Caco-2 (cell line): ENCODE measurements at regions not wholly inside any gene's neighbourhood (a gene's known extent, or its start where the extent isn't known, plus 50 kb on each side); places are given as distances from the start of the nearest gene placed in this dataset.
A peak's percentile ranks its signal among the peaks of the same experiment; 100 is the strongest.

ENCODE experiments used
- BruUV-seq: library from RNA; stranded (reverse); fragments of 400-500 nt; replicated peaks from 2 replicates; lab custom pipeline; 2021; lab: Mats Ljungman, UMichigan
- CTCF ChIA-PET: fragments of 300-600 bp; sonication (Branson Sonifier 250); formaldehyde crosslinking; loops from one replicate; lab custom pipeline; 2022; ENCODE audit warnings: antibody characterized with exemption; lab: Charles Lee
- POLR2A ChIA-PET: fragments of 300-600 bp; sonication (Branson Sonifier 250); formaldehyde crosslinking; loops from one replicate; lab custom pipeline; 2022; ENCODE audit warnings: antibody characterized with exemption; lab: Charles Lee
- DNase-seq, 2 experiments: peaks; one replicate each; pipeline versions ENCODE4 v3.0.0 to v3.0.0-alpha.2; 2020 to 2022
- H3K27me3 ChIP-seq: replicated peaks from 2 replicates; pipeline ENCODE4 v1.6.0; 2011; ENCODE audit warnings: low read length; ENCODE audit not compliant: control insufficient read depth, insufficient read depth
- H3K36me3 ChIP-seq: 2 replicates; pipeline ENCODE4 v1.5.1; 2011; ENCODE audit warnings: low read length; ENCODE audit not compliant: control insufficient read depth, insufficient read depth
- H3K4me1 ChIP-seq: fragments of 250-450 bp; sonication (Bioruptor Pico); 2 replicates; pipeline ENCODE4 v1.5.1; 2020; ENCODE audit warnings: mild to moderate bottlenecking
- H3K4me3 ChIP-seq: 2 replicates; pipeline ENCODE4 v1.5.1; 2011; ENCODE audit warnings: low read depth, mild to moderate bottlenecking, control low read depth, low read length
- H3K9me3 ChIP-seq: fragments of 250-450 bp; sonication (Bioruptor Pico); 2 replicates; pipeline ENCODE4 v1.5.1; 2020; ENCODE audit warnings: mild to moderate bottlenecking, moderate library complexity
- H3K27ac Mint-ChIP-seq: one replicate; pipeline ENCODE4 v1.8.0; 2022; ENCODE audit warnings: mixed read lengths; ENCODE audit not compliant: unreplicated experiment
- H3K27me3 Mint-ChIP-seq: one replicate; pipeline ENCODE4 v1.8.0; 2022; ENCODE audit warnings: mixed read lengths; ENCODE audit not compliant: insufficient read depth, unreplicated experiment
- H3K36me3 Mint-ChIP-seq: one replicate; pipeline ENCODE4 v1.8.0; 2022; ENCODE audit warnings: mild to moderate bottlenecking, mixed read lengths; ENCODE audit not compliant: insufficient read depth, unreplicated experiment
- H3K4me1 Mint-ChIP-seq: one replicate; pipeline ENCODE4 v1.8.0; 2022; ENCODE audit warnings: low read depth, mixed read lengths; ENCODE audit not compliant: unreplicated experiment
- H3K4me3 Mint-ChIP-seq: one replicate; pipeline ENCODE4 v1.8.0; 2022; ENCODE audit warnings: mild to moderate bottlenecking, moderate library complexity, mixed read lengths; ENCODE audit not compliant: unreplicated experiment
- H3K9me3 Mint-ChIP-seq: one replicate; pipeline ENCODE4 v1.8.0; 2022; ENCODE audit warnings: mixed read lengths; ENCODE audit not compliant: unreplicated experiment
- intact Hi-C: fragments of 100-400 bp; cut with micrococcal nuclease; formaldehyde crosslinking; loops from one replicate; pipeline ENCODE4 v1.10.0; 2022; ENCODE audit not compliant: unreplicated experiment
- TF ChIP-seq, protein P1 (sequence below), 2 experiments: fragments of 200-600 bp in 1 of 2; IDR thresholded peaks; 1 replicate in 1 of 2; 2 replicates in 1 of 2; pipeline versions ENCODE4 v1.5.1 to v1.8.0; 2011 to 2022; ENCODE audit warnings: antibody characterized with exemption in 1 of 2, control low read depth in 1 of 2, inconsistent platforms in 1 of 2, low read depth in 1 of 2, low read length in 1 of 2, mild to moderate bottlenecking in 1 of 2, moderate library complexity in 1 of 2; ENCODE audit not compliant: insufficient read depth in 1 of 2, severe bottlenecking in 1 of 2, unreplicated experiment in 1 of 2

DNA sequence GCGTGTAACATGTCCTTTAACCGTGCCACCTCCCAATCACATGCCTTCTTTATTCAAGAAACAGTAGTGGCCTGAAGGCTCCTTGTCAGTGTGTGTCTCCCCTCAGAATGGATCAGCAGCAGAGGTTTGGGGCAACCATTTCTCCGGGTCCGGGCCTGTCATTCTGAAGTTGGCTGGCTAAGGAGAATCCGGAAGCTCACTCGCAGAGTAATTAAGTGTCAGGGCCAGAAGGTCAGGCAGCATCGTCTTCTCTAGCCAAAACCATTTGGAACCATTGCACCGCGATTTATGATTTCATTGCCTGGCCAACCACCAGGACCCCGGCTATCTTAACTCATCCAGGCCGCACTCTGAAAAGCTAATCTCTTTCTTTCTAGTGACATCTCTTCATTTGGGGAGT lies 550.8 kb downstream of the EFNB2 start:
- Mint-ChIP-seq H3K4me1 (peaks cover 30% of the 10 kb centered on the region), H3K36me3 (peaks cover 5% of the 10 kb centered on the region), H3K9me3 (peaks cover 9% of the 10 kb centered on the region), H3K4me3 (no peak overlapping the region), H3K27ac (no peak overlapping the region), H3K27me3 (no peaks in the 10 kb centered on the region)
- BruUV-seq, result no TSS peak
- intact Hi-C loops, result no loop called here
- ChIA-PET CTCF (no interaction called here), POLR2A (no interaction called here)
- Histone ChIP-seq H3K4me3 (no peak overlapping the region), H3K4me1 (peaks cover 39% of the 10 kb centered on the region), H3K27me3 (no peaks in the 10 kb centered on the region), H3K9me3 (no peaks in the 10 kb centered on the region), H3K36me3 (no peaks in the 10 kb centered on the region)
- no peak for DNase-seq
- TF ChIP-seq, protein P1, sequence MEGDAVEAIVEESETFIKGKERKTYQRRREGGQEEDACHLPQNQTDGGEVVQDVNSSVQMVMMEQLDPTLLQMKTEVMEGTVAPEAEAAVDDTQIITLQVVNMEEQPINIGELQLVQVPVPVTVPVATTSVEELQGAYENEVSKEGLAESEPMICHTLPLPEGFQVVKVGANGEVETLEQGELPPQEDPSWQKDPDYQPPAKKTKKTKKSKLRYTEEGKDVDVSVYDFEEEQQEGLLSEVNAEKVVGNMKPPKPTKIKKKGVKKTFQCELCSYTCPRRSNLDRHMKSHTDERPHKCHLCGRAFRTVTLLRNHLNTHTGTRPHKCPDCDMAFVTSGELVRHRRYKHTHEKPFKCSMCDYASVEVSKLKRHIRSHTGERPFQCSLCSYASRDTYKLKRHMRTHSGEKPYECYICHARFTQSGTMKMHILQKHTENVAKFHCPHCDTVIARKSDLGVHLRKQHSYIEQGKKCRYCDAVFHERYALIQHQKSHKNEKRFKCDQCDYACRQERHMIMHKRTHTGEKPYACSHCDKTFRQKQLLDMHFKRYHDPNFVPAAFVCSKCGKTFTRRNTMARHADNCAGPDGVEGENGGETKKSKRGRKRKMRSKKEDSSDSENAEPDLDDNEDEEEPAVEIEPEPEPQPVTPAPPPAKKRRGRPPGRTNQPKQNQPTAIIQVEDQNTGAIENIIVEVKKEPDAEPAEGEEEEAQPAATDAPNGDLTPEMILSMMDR (IDR thresholded peaks at IDR 0.05; ENCODE audit: insufficient read depth in 1 of 2, low read depth in 1 of 2, low read length in 1 of 2, severe bottlenecking in 1 of 2, unreplicated experiment in 1 of 2), result no peak

DNA sequence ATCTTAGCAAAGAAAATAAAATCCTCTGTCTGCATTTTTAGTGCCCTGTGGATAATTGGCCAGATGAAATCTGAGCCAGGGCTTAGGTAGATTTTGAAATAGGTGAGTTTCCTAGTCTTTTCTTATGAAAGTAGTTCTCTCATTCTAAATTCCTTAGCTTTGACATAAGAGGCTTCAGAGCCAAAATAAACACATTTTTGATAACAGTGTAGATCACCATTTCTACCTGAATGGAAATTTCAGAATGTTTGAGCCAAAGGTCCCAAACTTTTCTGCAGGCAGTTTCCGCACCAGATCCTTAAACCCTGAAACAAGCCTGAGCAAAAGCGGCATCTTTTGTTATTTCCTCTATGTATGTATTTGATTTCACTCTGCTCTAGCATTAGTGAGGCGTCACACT lies 551.2 kb downstream of the EFNB2 start:
- Mint-ChIP-seq H3K27me3 (no peaks in the 10 kb centered on the region), H3K36me3 (peaks cover 5% of the 10 kb centered on the region), H3K4me3 (no peak overlapping the region), H3K27ac (no peak overlapping the region), H3K4me1 (peaks cover 34% of the 10 kb centered on the region), H3K9me3 (peaks cover 9% of the 10 kb centered on the region)
- peaks cover 39% of the 10 kb centered on the region for H3K4me1 ChIP-seq
- CTCF ChIA-PET, result no interaction called here
- DNase-seq, result no peak
- no TSS peak for BruUV-seq
- H3K9me3 ChIP-seq, result no peaks in the 10 kb centered on the region
- no peak overlapping the region for H3K4me3 ChIP-seq
- POLR2A ChIA-PET, result no interaction called here
- intact Hi-C loops, result no loop called here
- TF ChIP-seq, protein P1 (IDR thresholded peaks at IDR 0.05; ENCODE audit: insufficient read depth in 1 of 2, low read depth in 1 of 2, low read length in 1 of 2, severe bottlenecking in 1 of 2, unreplicated experiment in 1 of 2), result no peak
- H3K27me3 ChIP-seq, result no peaks in the 10 kb centered on the region
- no peaks in the 10 kb centered on the region for H3K36me3 ChIP-seq

DNA sequence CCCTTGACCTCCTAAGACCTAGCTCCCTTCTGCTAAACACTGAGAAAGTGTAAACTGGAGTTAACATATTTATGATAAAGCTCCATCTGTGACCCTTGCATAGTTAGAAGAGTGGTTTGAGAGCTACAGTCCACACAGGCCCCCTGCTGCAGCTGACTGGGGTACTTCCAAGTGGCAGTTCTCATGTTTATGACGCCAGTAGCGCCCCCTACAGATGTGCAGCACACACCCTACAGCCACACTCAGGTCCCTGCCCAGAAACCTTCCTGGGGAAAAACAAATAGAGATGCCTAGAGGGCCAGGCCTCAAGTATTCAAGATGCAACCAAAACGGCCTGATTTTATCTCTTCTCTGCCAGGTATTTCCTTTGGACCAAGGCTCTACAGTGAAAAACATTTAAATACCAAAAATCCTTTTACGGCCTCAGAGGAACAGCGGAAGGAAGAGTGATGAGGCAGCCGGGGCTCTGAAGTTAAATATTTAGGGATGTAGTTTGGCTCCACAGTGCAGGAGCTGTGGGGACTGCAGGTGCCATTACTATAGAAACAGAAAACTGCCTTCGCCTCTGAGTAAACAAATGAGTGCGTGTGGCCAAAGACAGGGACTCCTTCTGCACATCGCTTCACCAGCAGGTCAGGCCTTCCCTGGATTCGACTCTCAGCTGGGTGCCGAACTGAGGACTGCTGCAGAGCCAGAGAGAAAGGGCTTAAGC lies 553.1 kb downstream of the EFNB2 start:
- intact Hi-C loops, result no loop called here
- Mint-ChIP-seq H3K27ac (peak overlapping the region; percentile 75), H3K4me1 (peaks cover 38% of the 10 kb centered on the region), H3K36me3 (peaks cover 5% of the 10 kb centered on the region), H3K9me3 (peaks cover 2% of the 10 kb centered on the region), H3K27me3 (no peaks in the 10 kb centered on the region), H3K4me3 (no peak overlapping the region)
- TF ChIP-seq, protein P1 (IDR thresholded peaks at IDR 0.05; ENCODE audit: insufficient read depth in 1 of 2, low read depth in 1 of 2, low read length in 1 of 2, severe bottlenecking in 1 of 2, unreplicated experiment in 1 of 2), result no peak
- H3K4me3 ChIP-seq, result no peak overlapping the region
- H3K27me3 ChIP-seq, result no peaks in the 10 kb centered on the region
- H3K9me3 ChIP-seq, result no peaks in the 10 kb centered on the region
- no peaks in the 10 kb centered on the region for H3K36me3 ChIP-seq
- DNase-seq, result no peak
- peaks cover 42% of the 10 kb centered on the region for H3K4me1 ChIP-seq
- POLR2A ChIA-PET, result no interaction called here
- BruUV-seq, result no TSS peak
- CTCF ChIA-PET, result no interaction called here
